Naive B cell (primary cell): ENCODE measurements at regions not wholly inside any gene's neighbourhood (a gene's known extent, or its start where the extent isn't known, plus 50 kb on each side); places are given as distances from the start of the nearest gene placed in this dataset.
"Not testable (repeated sequence)": the region's sequence is repeated elsewhere in the genome, so short reads cannot be mapped to it uniquely, and the experiment has no call there.

Experiments
- ATAC-seq, 2 donors: fragments of 150-1000 bp; cut with Tn5 transposase; 2 replicates each; pipeline ENCODE4 v1.10.0; 2021; ENCODE audit warnings: low read depth in 2 of 2, mild to moderate bottlenecking in 2 of 2, moderate library complexity in 2 of 2
- DNase-seq: peaks from one replicate; pipeline ENCODE4 v3.0.0; 2022
- H3K27ac Mint-ChIP-seq, 6 donors: one replicate each; pipeline ENCODE4 v1.8.0; 2020 to 2022; ENCODE audit warnings: mild to moderate bottlenecking in 6 of 6, mixed read lengths in 6 of 6, moderate library complexity in 5 of 6, inconsistent platforms in 2 of 6
- H3K27me3 Mint-ChIP-seq, 3 donors: one replicate each; pipeline ENCODE4 v1.8.0; 2021 to 2022; ENCODE audit warnings: mixed read lengths in 3 of 3, mild to moderate bottlenecking in 1 of 3
- H3K36me3 Mint-ChIP-seq, 2 donors: one replicate each; pipeline ENCODE4 v1.8.0; 2020 to 2022; ENCODE audit warnings: mixed read lengths in 2 of 2, inconsistent platforms in 1 of 2, mild to moderate bottlenecking in 1 of 2
- H3K4me1 Mint-ChIP-seq, 3 donors: one replicate each; pipeline ENCODE4 v1.8.0; 2020 to 2022; ENCODE audit warnings: mixed read lengths in 3 of 3, inconsistent platforms in 1 of 3, mild to moderate bottlenecking in 1 of 3, moderate library complexity in 1 of 3
- H3K4me3 Mint-ChIP-seq, 8 donors: one replicate each; pipeline ENCODE4 v1.8.0; 2020 to 2022; ENCODE audit warnings: mild to moderate bottlenecking in 8 of 8, mixed read lengths in 8 of 8, moderate library complexity in 8 of 8, inconsistent platforms in 2 of 8
- H3K9me3 Mint-ChIP-seq, 7 donors: one replicate each; pipeline ENCODE4 v1.8.0; 2020 to 2022; ENCODE audit warnings: mixed read lengths in 7 of 7, mild to moderate bottlenecking in 5 of 7, inconsistent platforms in 2 of 7, moderate library complexity in 1 of 7

- no peak for DNase-seq
- H3K27ac Mint-ChIP-seq = no peak overlapping the region
- no peak for ATAC-seq
- H3K27me3 Mint-ChIP-seq = peaks cover 9 to 23% (median 11%) of the 10 kb centered on the region in 3 donors
- peak overlapping the region in 5 of 8 donors; percentile 4 to 71 (median 37) for H3K4me3 Mint-ChIP-seq
- H3K36me3 Mint-ChIP-seq = no peaks in the 10 kb centered on the region
- peaks cover 18 to 27% (median 22%) of the 10 kb centered on the region in 3 donors for H3K4me1 Mint-ChIP-seq
- H3K9me3 Mint-ChIP-seq = no peaks in the 10 kb centered on the region
Observed at GRCh38 chr21:15211491-15212133, 146.8 kb upstream of the NRIP1 start.

GRCh38 chr21:15212206-15212605, 147.4 kb upstream of the NRIP1 start:
- DNase-seq (peak; percentile 29), ATAC-seq (peak; percentile 93 to 98)
- Mint-ChIP-seq H3K36me3 (no peaks in the 10 kb centered on the region), H3K27ac (no peak overlapping the region), H3K27me3 (peaks cover 9 to 17% (median 11%) of the 10 kb centered on the region in 3 donors), H3K9me3 (no peaks in the 10 kb centered on the region), H3K4me3 (no peak overlapping the region), H3K4me1 (peaks cover 15 to 22% (median 18%) of the 10 kb centered on the region in 3 donors)

- not testable (repeated sequence) for H3K36me3 Mint-ChIP-seq, H3K9me3 Mint-ChIP-seq, H3K4me3 Mint-ChIP-seq, ATAC-seq, DNase-seq, H3K27me3 Mint-ChIP-seq, H3K27ac Mint-ChIP-seq
- peaks cover 5 to 19% (median 13%) of the 10 kb centered on the region in 3 donors for H3K4me1 Mint-ChIP-seq
Observed at GRCh38 chr21:15218476-15218875, 153.7 kb upstream of the NRIP1 start.

DNA sequence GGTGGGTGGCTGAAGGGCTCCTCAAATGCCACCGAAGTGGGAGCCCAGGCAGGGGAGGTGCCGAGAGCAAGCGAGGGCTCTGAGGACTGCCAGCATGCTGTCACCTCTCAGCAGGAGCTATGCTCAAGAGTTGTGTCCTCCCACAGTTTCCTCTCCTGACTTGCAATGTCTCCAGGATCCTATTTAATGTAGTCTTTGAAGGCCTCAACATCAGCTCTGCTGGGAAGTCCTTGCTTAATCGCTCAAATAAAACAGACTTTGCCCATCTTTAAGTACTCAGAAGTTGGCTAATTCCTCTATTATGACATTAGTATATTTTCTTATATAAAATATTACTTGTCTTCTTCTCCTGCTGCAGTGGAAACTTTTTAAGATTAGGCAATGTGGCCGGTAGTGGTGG, 154.2 kb upstream of the NRIP1 start:
- H3K4me1 Mint-ChIP-seq = peaks cover 5 to 19% (median 13%) of the 10 kb centered on the region in 3 donors
- DNase-seq (no peak), ATAC-seq (no peak)
- no peaks in the 10 kb centered on the region for H3K36me3 Mint-ChIP-seq
- H3K27me3 Mint-ChIP-seq = peaks cover 0 to 7% (median 0%) of the 10 kb centered on the region in 3 donors
- H3K4me3 Mint-ChIP-seq = no peak overlapping the region
- no peaks in the 10 kb centered on the region for H3K9me3 Mint-ChIP-seq
- H3K27ac Mint-ChIP-seq = no peak overlapping the region

GRCh38 chr21:15219894-15220293, 155.1 kb upstream of the NRIP1 start:
- ATAC-seq = peak; percentile 80 to 92
- Mint-ChIP-seq H3K4me3 (peak overlapping the region in 7 of 8 donors; percentile 3 to 87 (median 60)), H3K27ac (peak overlapping the region in 2 of 6 donors; percentile 15 to 79), H3K27me3 (peaks cover 0 to 8% (median 0%) of the 10 kb centered on the region in 3 donors), H3K36me3 (no peaks in the 10 kb centered on the region), H3K9me3 (no peaks in the 10 kb centered on the region), H3K4me1 (peaks cover 5 to 19% (median 13%) of the 10 kb centered on the region in 3 donors)
- DNase-seq = no peak

- Mint-ChIP-seq H3K9me3 (no peaks in the 10 kb centered on the region), H3K4me1 (peaks cover 5 to 19% (median 13%) of the 10 kb centered on the region in 3 donors), H3K27me3 (peaks cover 0 to 8% (median 0%) of the 10 kb centered on the region in 3 donors), H3K27ac (no peak overlapping the region), H3K4me3 (no peak overlapping the region), H3K36me3 (no peaks in the 10 kb centered on the region)
- DNase-seq (no peak), ATAC-seq (no peak)
Observed at GRCh38 chr21:15221799-15222386, 157.1 kb upstream of the NRIP1 start.

GRCh38 chr21:15222707-15223106, 157.9 kb upstream of the NRIP1 start:
- peaks cover 0 to 8% (median 0%) of the 10 kb centered on the region in 3 donors for H3K27me3 Mint-ChIP-seq
- no peak overlapping the region for H3K27ac Mint-ChIP-seq
- DNase-seq (no peak), ATAC-seq (no peak)
- H3K9me3 Mint-ChIP-seq = no peaks in the 10 kb centered on the region
- no peak overlapping the region for H3K4me3 Mint-ChIP-seq
- no peaks in the 10 kb centered on the region for H3K36me3 Mint-ChIP-seq
- peaks cover 5 to 19% (median 13%) of the 10 kb centered on the region in 3 donors for H3K4me1 Mint-ChIP-seq

GRCh38 chr21:15224346-15225086, 159.7 kb upstream of the NRIP1 start:
- H3K9me3 Mint-ChIP-seq = no peaks in the 10 kb centered on the region
- H3K27me3 Mint-ChIP-seq = peaks cover 0 to 8% (median 0%) of the 10 kb centered on the region in 3 donors
- no peak overlapping the region for H3K27ac Mint-ChIP-seq
- DNase-seq (no peak), ATAC-seq (no peak)
- peaks cover 5 to 19% (median 13%) of the 10 kb centered on the region in 3 donors for H3K4me1 Mint-ChIP-seq
- no peak overlapping the region for H3K4me3 Mint-ChIP-seq
- H3K36me3 Mint-ChIP-seq = no peaks in the 10 kb centered on the region

- ATAC-seq (no peak), DNase-seq (no peak)
- Mint-ChIP-seq H3K4me3 (no peak overlapping the region), H3K27me3 (peaks cover 0 to 8% (median 0%) of the 10 kb centered on the region in 3 donors), H3K36me3 (no peaks in the 10 kb centered on the region), H3K4me1 (no peaks in the 10 kb centered on the region), H3K27ac (no peak overlapping the region), H3K9me3 (no peaks in the 10 kb centered on the region)
Observed at GRCh38 chr21:15227919-15228318, 163.1 kb upstream of the NRIP1 start.

- Mint-ChIP-seq H3K4me3 (no peak overlapping the region), H3K9me3 (peaks cover 0 to 3% (median 0%) of the 10 kb centered on the region in 7 donors), H3K36me3 (no peaks in the 10 kb centered on the region), H3K4me1 (no peaks in the 10 kb centered on the region), H3K27ac (no peak overlapping the region), H3K27me3 (peaks cover 4 to 13% (median 5%) of the 10 kb centered on the region in 3 donors)
- DNase-seq (no peak), ATAC-seq (no peak)
Observed at GRCh38 chr21:15229390-15229789, 164.6 kb upstream of the NRIP1 start.

DNA sequence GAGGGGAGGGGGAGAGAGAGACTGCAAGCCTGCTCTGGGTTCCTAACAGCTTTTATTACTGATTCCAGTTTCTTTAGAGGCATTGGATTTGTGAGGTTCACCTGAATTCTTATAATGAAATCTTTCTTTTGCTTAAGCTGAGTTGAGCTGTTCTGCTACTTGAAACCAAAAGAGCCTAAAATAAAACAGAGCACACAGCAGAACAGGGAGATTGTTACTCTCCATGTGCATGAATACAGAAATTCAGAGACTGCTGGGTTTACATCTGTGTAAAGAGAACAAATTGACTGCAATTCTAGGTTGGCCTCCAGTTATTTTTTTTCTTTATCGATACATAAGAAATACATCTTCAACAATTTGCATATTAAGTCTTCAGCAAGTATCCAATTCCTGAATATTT, 168.8 kb upstream of the NRIP1 start:
- H3K27ac Mint-ChIP-seq = no peak overlapping the region
- no peaks in the 10 kb centered on the region for H3K4me1 Mint-ChIP-seq
- DNase-seq (no peak), ATAC-seq (no peak)
- H3K4me3 Mint-ChIP-seq = no peak overlapping the region
- no peaks in the 10 kb centered on the region for H3K36me3 Mint-ChIP-seq
- H3K27me3 Mint-ChIP-seq = peaks cover 4 to 15% (median 5%) of the 10 kb centered on the region in 3 donors
- H3K9me3 Mint-ChIP-seq = peaks cover 0 to 3% (median 0%) of the 10 kb centered on the region in 7 donors

- H3K4me3 Mint-ChIP-seq = no peak overlapping the region
- no peaks in the 10 kb centered on the region for H3K36me3 Mint-ChIP-seq
- peaks cover 4 to 15% (median 5%) of the 10 kb centered on the region in 3 donors for H3K27me3 Mint-ChIP-seq
- no peak for DNase-seq
- no peak overlapping the region for H3K27ac Mint-ChIP-seq
- H3K9me3 Mint-ChIP-seq = peaks cover 0 to 3% (median 0%) of the 10 kb centered on the region in 7 donors
- no peaks in the 10 kb centered on the region for H3K4me1 Mint-ChIP-seq
- ATAC-seq = no peak
Observed at GRCh38 chr21:15236111-15236510, 171.3 kb upstream of the NRIP1 start.

GRCh38 chr21:15240848-15241247, 176.0 kb upstream of the NRIP1 start:
- DNase-seq (no peak), ATAC-seq (no peak)
- H3K27me3 Mint-ChIP-seq = no peaks in the 10 kb centered on the region
- H3K27ac Mint-ChIP-seq = no peak overlapping the region
- H3K9me3 Mint-ChIP-seq = no peaks in the 10 kb centered on the region
- H3K4me3 Mint-ChIP-seq = no peak overlapping the region
- H3K36me3 Mint-ChIP-seq = no peaks in the 10 kb centered on the region
- no peaks in the 10 kb centered on the region for H3K4me1 Mint-ChIP-seq
